Chondrocyte (in vitro differentiated cells): ENCODE measurements at regions not wholly inside any gene's neighbourhood (a gene's known extent, or its start where the extent isn't known, plus 50 kb on each side); places are given as distances from the start of the nearest gene placed in this dataset.

ENCODE experiments used
- DNase-seq: peaks from one replicate; pipeline ENCODE4 v3.0.0; 2021; ENCODE audit warnings: mixed read lengths, low spot score
- H3K27ac Mint-ChIP-seq: one replicate; pipeline ENCODE4 v1.8.0; 2021; ENCODE audit warnings: mild to moderate bottlenecking, moderate library complexity, mixed read lengths; ENCODE audit not compliant: unreplicated experiment
- H3K27me3 Mint-ChIP-seq: 2 replicates; pipeline ENCODE4 v1.8.0; 2021; ENCODE audit warnings: low read depth, mixed read lengths
- H3K36me3 Mint-ChIP-seq: 2 replicates; pipeline ENCODE4 v1.8.0; 2021; ENCODE audit warnings: low read depth, mixed read lengths
- H3K4me1 Mint-ChIP-seq: 2 replicates; pipeline ENCODE4 v1.8.0; 2021; ENCODE audit warnings: low read depth, mild to moderate bottlenecking, mixed read lengths
- H3K4me3 Mint-ChIP-seq: one replicate; pipeline ENCODE4 v1.8.0; 2021; ENCODE audit warnings: mild to moderate bottlenecking, moderate library complexity, mixed read lengths; ENCODE audit not compliant: unreplicated experiment
- H3K9me3 Mint-ChIP-seq: 2 replicates; pipeline ENCODE4 v1.8.0; 2021; ENCODE audit warnings: low read depth, mixed read lengths
- CTCF ChIP-seq: fragments of 200-600 bp; sonication (generic); IDR thresholded peaks from 2 replicates; pipeline ENCODE4 v1.5.0; 2021; ENCODE audit warnings: antibody characterized with exemption, mild to moderate bottlenecking, moderate library complexity

DNA sequence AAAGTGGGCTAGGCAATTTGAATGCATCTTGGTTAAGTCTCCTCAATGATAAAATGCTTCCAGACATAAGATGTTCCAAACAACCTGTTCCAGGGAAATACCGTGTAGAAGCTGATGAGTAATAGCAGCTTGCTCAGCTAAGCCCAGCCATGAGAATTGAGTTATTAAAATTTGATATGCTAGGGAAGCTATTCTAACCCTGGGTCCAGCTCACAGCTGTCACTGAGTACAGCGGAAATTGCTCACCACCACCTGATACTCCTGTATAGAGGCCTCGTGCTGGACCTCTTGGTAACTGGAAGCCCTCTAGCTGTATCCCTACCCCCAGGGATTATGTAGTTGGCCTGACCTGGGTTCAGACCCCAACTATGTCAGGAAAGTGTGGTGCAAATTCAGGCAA is 521.3 kb upstream of the TRPC7 start:
- TF ChIP-seq CTCF = no peak
- Mint-ChIP-seq H3K27ac (no peak overlapping the region), H3K27me3 (peaks cover 31% of the 10 kb centered on the region), H3K4me3 (no peak overlapping the region), H3K36me3 (no peaks in the 10 kb centered on the region), H3K4me1 (no peaks in the 10 kb centered on the region), H3K9me3 (peaks cover 6% of the 10 kb centered on the region)
- DNase-seq = no peak

GRCh38 chr5:136864960-136865359 is 499.6 kb upstream of the TRPC7 start:
- no peak for TF ChIP-seq CTCF
- no peaks in the 10 kb centered on the region for H3K4me1 Mint-ChIP-seq
- H3K27me3 Mint-ChIP-seq = peaks cover 6% of the 10 kb centered on the region
- no peak for DNase-seq
- no peak overlapping the region for H3K4me3 Mint-ChIP-seq
- no peaks in the 10 kb centered on the region for H3K9me3 Mint-ChIP-seq
- H3K27ac Mint-ChIP-seq = no peak overlapping the region
- H3K36me3 Mint-ChIP-seq = no peaks in the 10 kb centered on the region

- Mint-ChIP-seq H3K4me3 (no peak overlapping the region), H3K9me3 (peaks cover 5% of the 10 kb centered on the region), H3K27ac (no peak overlapping the region), H3K36me3 (no peaks in the 10 kb centered on the region), H3K4me1 (no peaks in the 10 kb centered on the region), H3K27me3 (peaks cover 9% of the 10 kb centered on the region)
- TF ChIP-seq CTCF = no peak
- DNase-seq = no peak
Measured at GRCh38 chr5:136856648-136857047, 491.3 kb upstream of the TRPC7 start.

DNA sequence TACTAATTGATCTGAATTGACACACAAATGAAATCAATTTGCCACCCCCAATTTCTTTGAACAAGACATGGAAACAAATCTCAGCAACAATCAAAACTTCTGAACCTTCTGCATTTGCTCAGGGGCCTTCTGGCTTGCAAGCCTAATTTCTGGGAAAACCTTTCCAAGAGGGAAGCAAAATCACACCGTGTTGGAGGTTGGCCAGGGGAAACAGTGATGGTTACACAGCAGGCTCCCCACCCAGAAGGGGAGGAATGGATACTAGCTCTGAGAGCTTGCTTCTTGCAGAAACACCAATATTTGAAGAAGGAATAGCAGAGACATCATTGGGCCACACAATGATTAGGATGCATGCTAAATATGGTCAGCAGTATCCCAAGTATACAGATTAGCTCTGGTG is 488.6 kb upstream of the TRPC7 start:
- no peak for DNase-seq
- peaks cover 6% of the 10 kb centered on the region for H3K27me3 Mint-ChIP-seq
- H3K36me3 Mint-ChIP-seq = no peaks in the 10 kb centered on the region
- no peak overlapping the region for H3K4me3 Mint-ChIP-seq
- no peaks in the 10 kb centered on the region for H3K4me1 Mint-ChIP-seq
- H3K9me3 Mint-ChIP-seq = peaks cover 28% of the 10 kb centered on the region
- no peak overlapping the region for H3K27ac Mint-ChIP-seq
- TF ChIP-seq CTCF = no peak

DNA sequence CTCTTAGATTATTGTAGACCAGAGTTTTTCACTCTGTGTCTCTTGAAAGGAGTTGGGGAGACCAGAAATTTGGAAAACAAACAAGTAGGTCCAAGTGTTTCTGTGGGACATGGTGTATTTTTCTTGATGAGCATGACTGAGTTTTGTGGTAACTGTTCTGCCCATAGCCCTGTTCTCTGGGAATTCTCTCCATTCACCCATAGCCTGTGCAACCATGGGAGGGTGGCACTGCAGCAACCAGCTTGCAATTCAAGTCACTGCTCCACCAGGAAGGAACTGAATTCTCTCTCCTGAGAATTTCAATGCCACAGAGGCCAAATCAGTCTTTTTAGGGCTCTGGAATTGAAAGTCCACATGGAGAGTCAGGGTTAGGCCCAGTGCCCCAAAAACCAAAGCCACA is 475.3 kb upstream of the TRPC7 start:
- no peaks in the 10 kb centered on the region for H3K36me3 Mint-ChIP-seq
- H3K4me3 Mint-ChIP-seq = no peak overlapping the region
- DNase-seq = no peak
- no peaks in the 10 kb centered on the region for H3K9me3 Mint-ChIP-seq
- H3K27ac Mint-ChIP-seq = no peak overlapping the region
- H3K27me3 Mint-ChIP-seq = peaks cover 24% of the 10 kb centered on the region
- no peaks in the 10 kb centered on the region for H3K4me1 Mint-ChIP-seq
- no peak for TF ChIP-seq CTCF
